ENCODE measurements at regions not wholly inside any gene's neighbourhood (a gene's known extent, or its start where the extent isn't known, plus 50 kb on each side); places are given as distances from the start of the nearest gene placed in this dataset.

GRCh38 chr3:109607897-109608296 is 270.6 kb upstream of the DPPA4 start:
- no peak overlapping the region for H3K4me3 ChIP-seq (ENCODE audit: low read depth, low read length)
- no peaks in the 10 kb centered on the region for H3K9me3 ChIP-seq
- H3K4me1 ChIP-seq: no peaks in the 10 kb centered on the region
- DNase-seq: no peak
- no peaks in the 10 kb centered on the region for H3K36me3 ChIP-seq
- H3K27me3 ChIP-seq: no peaks in the 10 kb centered on the region
- no peak for TF ChIP-seq CTCF (IDR thresholded peaks at IDR 0.05; ENCODE audit: low read depth, low read length)

GRCh38 chr3:109608574-109608973 is 271.2 kb upstream of the DPPA4 start:
- TF ChIP-seq CTCF (IDR thresholded peaks at IDR 0.05; ENCODE audit: low read depth, low read length): no peak
- Histone ChIP-seq H3K4me3 (ENCODE audit: low read depth, low read length) (no peak overlapping the region), H3K27me3 (no peaks in the 10 kb centered on the region)

GRCh38 chr3:109618766-109619378 is 281.5 kb upstream of the DPPA4 start:
- no peaks in the 10 kb centered on the region for H3K27me3 ChIP-seq
- no peaks in the 10 kb centered on the region for H3K4me1 ChIP-seq
- no peak for TF ChIP-seq CTCF (IDR thresholded peaks at IDR 0.05; ENCODE audit: low read depth, low read length)

More at GRCh38 chr3:109608574-109608973, 271.2 kb upstream of the DPPA4 start:
- Histone ChIP-seq H3K36me3 (no peaks in the 10 kb centered on the region), H3K4me1 (no peaks in the 10 kb centered on the region), H3K9me3 (no peaks in the 10 kb centered on the region)
- no peak for DNase-seq

GRCh38 chr3:109631897-109632296 is 294.6 kb upstream of the DPPA4 start:
- no peak for TF ChIP-seq CTCF (IDR thresholded peaks at IDR 0.05; ENCODE audit: low read depth, low read length)
- Histone ChIP-seq H3K4me3 (ENCODE audit: low read depth, low read length) (no peak overlapping the region), H3K4me1 (no peaks in the 10 kb centered on the region), H3K27me3 (no peaks in the 10 kb centered on the region), H3K36me3 (no peaks in the 10 kb centered on the region), H3K9me3 (peaks cover 3% of the 10 kb centered on the region; the same call in 1 of the 2 replicates)
- DNase-seq: no peak

More at GRCh38 chr3:109618766-109619378, 281.5 kb upstream of the DPPA4 start:
- H3K36me3 ChIP-seq: no peaks in the 10 kb centered on the region
- H3K4me3 ChIP-seq (ENCODE audit: low read depth, low read length): no peak overlapping the region
- DNase-seq: no peak
- no peaks in the 10 kb centered on the region for H3K9me3 ChIP-seq

- Histone ChIP-seq H3K36me3 (no peaks in the 10 kb centered on the region), H3K27me3 (no peaks in the 10 kb centered on the region), H3K9me3 (no peaks in the 10 kb centered on the region), H3K4me1 (no peaks in the 10 kb centered on the region), H3K4me3 (ENCODE audit: low read depth, low read length) (no peak overlapping the region)
- no peak for DNase-seq
- no peak for TF ChIP-seq CTCF (IDR thresholded peaks at IDR 0.05; ENCODE audit: low read depth, low read length)
Observed at GRCh38 chr3:109640146-109640652, 302.9 kb upstream of the DPPA4 start.

- Histone ChIP-seq H3K27me3 (no peaks in the 10 kb centered on the region), H3K36me3 (no peaks in the 10 kb centered on the region), H3K4me1 (no peaks in the 10 kb centered on the region), H3K4me3 (ENCODE audit: low read depth, low read length) (no peak overlapping the region), H3K9me3 (no peaks in the 10 kb centered on the region)
- no peak for TF ChIP-seq CTCF (IDR thresholded peaks at IDR 0.05; ENCODE audit: low read depth, low read length)
- no peak for DNase-seq
Observed at GRCh38 chr3:109642025-109642424, 304.7 kb upstream of the DPPA4 start.

Measured in BE2C (cell line).